H9 (cell line): ENCODE measurements at regions not wholly inside any gene's neighbourhood (a gene's known extent, or its start where the extent isn't known, plus 50 kb on each side); places are given as distances from the start of the nearest gene placed in this dataset.

Experiments used
- DNase-seq: peaks from one replicate; pipeline ENCODE4 v3.0.0-alpha.2; 2017
- H2AFZ ChIP-seq: one replicate; pipeline ENCODE4 v1.6.1; 2013; ENCODE audit warnings: mild to moderate bottlenecking, low read length, control low read depth, moderate library complexity
- H2AK5ac ChIP-seq: 2 replicates; pipeline ENCODE4 v1.6.1; 2013; ENCODE audit warnings: low read length, control low read depth, mixed read lengths; ENCODE audit not compliant: insufficient read length
- H2BK120ac ChIP-seq: one replicate; pipeline ENCODE4 v1.6.1; 2013; ENCODE audit warnings: low read depth, mild to moderate bottlenecking, low read length, control low read depth, inconsistent platforms; ENCODE audit not compliant: poor library complexity, severe bottlenecking
- H2BK12ac ChIP-seq: 2 replicates; pipeline ENCODE4 v1.6.1; 2013; ENCODE audit warnings: low read length, control low read depth, mixed read lengths, low read depth; ENCODE audit not compliant: insufficient read length
- H2BK15ac ChIP-seq: 2 replicates; pipeline ENCODE4 v1.6.1; 2013; ENCODE audit warnings: low read depth, low read length, control low read depth
- H2BK20ac ChIP-seq: one replicate; pipeline ENCODE4 v1.6.1; 2013; ENCODE audit warnings: low read depth, mild to moderate bottlenecking, low read length, control low read depth, inconsistent platforms; ENCODE audit not compliant: poor library complexity, severe bottlenecking
- H2BK5ac ChIP-seq: 2 replicates; pipeline ENCODE4 v1.6.1; 2013; ENCODE audit warnings: low read length, control low read depth, mixed read lengths; ENCODE audit not compliant: insufficient read length
- H3K14ac ChIP-seq: 2 replicates; pipeline ENCODE4 v1.6.1; 2013; ENCODE audit warnings: low read length, control low read depth; ENCODE audit not compliant: insufficient read depth
- H3K18ac ChIP-seq: 2 replicates; pipeline ENCODE4 v1.6.1; 2013; ENCODE audit warnings: low read depth, mild to moderate bottlenecking, mixed read lengths, low read length, control low read depth; ENCODE audit not compliant: insufficient read length
- H3K23ac ChIP-seq: 2 replicates; pipeline ENCODE4 v1.6.1; 2013; ENCODE audit warnings: low read length, control low read depth, mixed read lengths, low read depth; ENCODE audit not compliant: insufficient read length
- H3K23me2 ChIP-seq: 2 replicates; pipeline ENCODE4 v1.6.1; 2013; ENCODE audit warnings: low read depth, mild to moderate bottlenecking, mixed read lengths, low read length, control low read depth; ENCODE audit not compliant: insufficient read length, poor library complexity, severe bottlenecking
- H3K27ac ChIP-seq: 2 replicates; pipeline ENCODE4 v1.5.1; 2013; ENCODE audit warnings: low read length, control low read depth, mixed read lengths, low read depth; ENCODE audit not compliant: insufficient read length
- H3K27me3 ChIP-seq: 2 replicates; pipeline ENCODE4 v1.6.1; 2013; ENCODE audit warnings: low read length, control low read depth, inconsistent platforms; ENCODE audit not compliant: insufficient read depth
- H3K4ac ChIP-seq: 2 replicates; pipeline ENCODE4 v1.6.1; 2013; ENCODE audit warnings: low read depth, mild to moderate bottlenecking, control low read depth, inconsistent platforms, low read length, moderate library complexity
- H3K4me1 ChIP-seq: 2 replicates; pipeline ENCODE4 v1.6.1; 2013; ENCODE audit warnings: low read length, control low read depth, inconsistent platforms; ENCODE audit not compliant: insufficient read depth
- H3K4me2 ChIP-seq: 2 replicates; pipeline ENCODE4 v1.6.1; 2013; ENCODE audit warnings: low read length, control low read depth, mixed read lengths; ENCODE audit not compliant: insufficient read length, insufficient read depth
- H3K56ac ChIP-seq: 2 replicates; pipeline ENCODE4 v1.6.1; 2013; ENCODE audit warnings: low read depth, mild to moderate bottlenecking, mixed read lengths, low read length, control low read depth; ENCODE audit not compliant: insufficient read length
- H3K79me1 ChIP-seq: 2 replicates; pipeline ENCODE4 v1.6.1; 2013; ENCODE audit warnings: low read depth, mild to moderate bottlenecking, moderate library complexity, low read length, control low read depth, inconsistent platforms; ENCODE audit not compliant: insufficient read depth, poor library complexity, severe bottlenecking
- H3K79me2 ChIP-seq: 2 replicates; pipeline ENCODE4 v1.6.1; 2013; ENCODE audit warnings: low read length, control low read depth, inconsistent platforms; ENCODE audit not compliant: insufficient read depth
- H3K9ac ChIP-seq: 2 replicates; pipeline ENCODE4 v1.6.1; 2013; ENCODE audit warnings: low read length, control low read depth, mixed read lengths; ENCODE audit not compliant: insufficient read length; ENCODE audit errors: extremely low read depth
- H3K9me3 ChIP-seq: one replicate; pipeline ENCODE4 v1.6.1; 2013; ENCODE audit warnings: low read depth, low read length, inconsistent platforms; ENCODE audit not compliant: control insufficient read depth
- H3T11ph ChIP-seq: one replicate; pipeline ENCODE4 v1.6.1; 2013; ENCODE audit warnings: mild to moderate bottlenecking, low read length, control low read depth, inconsistent platforms
- H4K20me1 ChIP-seq: one replicate; pipeline ENCODE4 v1.6.1; 2013; ENCODE audit not compliant: control insufficient read depth, insufficient read length, insufficient read depth
- H4K5ac ChIP-seq: 2 replicates; pipeline ENCODE4 v1.6.1; 2013; ENCODE audit warnings: low read depth, mild to moderate bottlenecking, mixed read lengths, low read length, control low read depth; ENCODE audit not compliant: insufficient read length
- H4K8ac ChIP-seq: replicated peaks from 2 replicates; pipeline ENCODE4 v1.6.1; 2013; ENCODE audit warnings: low read length, control low read depth, mixed read lengths, low read depth; ENCODE audit not compliant: insufficient read length
- H4K91ac ChIP-seq: 2 replicates; pipeline ENCODE4 v1.6.1; 2013; ENCODE audit warnings: low read depth, mild to moderate bottlenecking, moderate library complexity, mixed read lengths, low read length, control low read depth; ENCODE audit not compliant: insufficient read length
- H3K27ac Mint-ChIP-seq, 3 experiments: 2 replicates in 2 of 3; 3 replicates in 1 of 3; pipeline ENCODE4 v1.8.0; 2020 to 2021; ENCODE audit warnings: mixed read lengths in 3 of 3, mild to moderate bottlenecking in 1 of 3, moderate library complexity in 1 of 3
- H3K27me3 Mint-ChIP-seq: 2 replicates; pipeline ENCODE4 v1.8.0; 2021; ENCODE audit warnings: low read depth, mild to moderate bottlenecking, moderate library complexity, mixed read lengths
- H3K36me3 Mint-ChIP-seq, 3 experiments: 2 replicates in 2 of 3; 3 replicates in 1 of 3; pipeline ENCODE4 v1.8.0; 2020 to 2021; ENCODE audit warnings: low read depth in 3 of 3, mixed read lengths in 3 of 3; ENCODE audit not compliant: insufficient read depth in 1 of 3
- H3K4me1 Mint-ChIP-seq, 2 experiments: 2 replicates each; pipeline ENCODE4 v1.8.0; 2020; ENCODE audit warnings: mixed read lengths in 2 of 2
- H3K4me3 Mint-ChIP-seq, 2 experiments: 2 replicates in 1 of 2; 3 replicates in 1 of 2; pipeline ENCODE4 v1.8.0; 2020 to 2021; ENCODE audit warnings: mild to moderate bottlenecking in 2 of 2, mixed read lengths in 2 of 2, moderate library complexity in 1 of 2
- H3K9me3 Mint-ChIP-seq, 2 experiments: 2 replicates in 1 of 2; 3 replicates in 1 of 2; pipeline ENCODE4 v1.8.0; 2020; ENCODE audit warnings: mild to moderate bottlenecking in 2 of 2, mixed read lengths in 2 of 2, moderate library complexity in 1 of 2
- WGBS: extraction: QIAGEN DNeasy Blood & Tissue Kit; methylation state at CpG from one replicate; pipeline ENCODE4 v1.1.7; 2013; ENCODE audit warnings: missing lambda C conversion rate, low lambda C conversion rate, mixed read lengths; ENCODE audit not compliant: insufficient read length; ENCODE audit errors: extremely low coverage; 5-methylcytosine and 5-hydroxymethylcytosine counted together
- TF ChIP-seq, protein P1 (sequence below): fragments of 200-600 bp; sonication (generic); conservative IDR thresholded peaks from 3 replicates; pipeline ENCODE4 v1.8.0; 2021; ENCODE audit warnings: antibody characterized with exemption, mild to moderate bottlenecking

DNA sequence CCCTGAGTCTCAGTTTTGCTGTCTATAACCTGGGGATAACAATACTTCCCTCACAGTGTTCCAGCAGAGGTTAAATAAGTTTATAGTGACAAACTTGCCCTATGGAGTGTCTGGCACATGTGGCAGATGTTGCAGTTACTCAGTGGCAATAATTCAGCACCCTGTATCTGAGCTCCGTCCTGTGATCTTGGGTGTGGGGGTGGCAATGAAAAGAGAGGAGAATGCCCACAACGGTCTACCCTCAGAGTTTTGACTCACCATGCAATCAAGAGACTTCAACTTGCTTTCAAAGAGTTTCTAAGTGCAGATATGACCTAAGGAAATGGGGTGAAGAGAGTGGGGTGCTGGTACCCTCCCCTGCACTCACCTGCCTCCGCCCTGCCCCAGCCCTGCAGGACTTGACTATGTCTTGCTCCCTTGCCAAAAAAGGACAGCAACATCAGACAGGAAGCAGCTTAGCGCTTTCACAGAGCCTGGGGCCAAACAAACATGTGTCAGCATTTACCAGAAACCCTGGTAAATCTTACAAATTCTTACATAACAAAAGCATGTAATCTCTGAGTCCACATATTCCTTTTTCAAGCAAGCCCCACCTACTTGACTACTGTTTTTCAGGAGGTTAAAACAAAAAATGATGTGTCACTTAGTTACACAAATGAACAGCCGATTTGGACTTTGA, 185.1 kb upstream of the CAMK1G start:
- TF ChIP-seq, protein P1, sequence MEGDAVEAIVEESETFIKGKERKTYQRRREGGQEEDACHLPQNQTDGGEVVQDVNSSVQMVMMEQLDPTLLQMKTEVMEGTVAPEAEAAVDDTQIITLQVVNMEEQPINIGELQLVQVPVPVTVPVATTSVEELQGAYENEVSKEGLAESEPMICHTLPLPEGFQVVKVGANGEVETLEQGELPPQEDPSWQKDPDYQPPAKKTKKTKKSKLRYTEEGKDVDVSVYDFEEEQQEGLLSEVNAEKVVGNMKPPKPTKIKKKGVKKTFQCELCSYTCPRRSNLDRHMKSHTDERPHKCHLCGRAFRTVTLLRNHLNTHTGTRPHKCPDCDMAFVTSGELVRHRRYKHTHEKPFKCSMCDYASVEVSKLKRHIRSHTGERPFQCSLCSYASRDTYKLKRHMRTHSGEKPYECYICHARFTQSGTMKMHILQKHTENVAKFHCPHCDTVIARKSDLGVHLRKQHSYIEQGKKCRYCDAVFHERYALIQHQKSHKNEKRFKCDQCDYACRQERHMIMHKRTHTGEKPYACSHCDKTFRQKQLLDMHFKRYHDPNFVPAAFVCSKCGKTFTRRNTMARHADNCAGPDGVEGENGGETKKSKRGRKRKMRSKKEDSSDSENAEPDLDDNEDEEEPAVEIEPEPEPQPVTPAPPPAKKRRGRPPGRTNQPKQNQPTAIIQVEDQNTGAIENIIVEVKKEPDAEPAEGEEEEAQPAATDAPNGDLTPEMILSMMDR: no peak
- Mint-ChIP-seq H3K4me3 (no peak overlapping the region), H3K36me3 (no peaks in the 10 kb centered on the region), H3K27ac (peak overlapping the region in 2 of 3 experiments; percentile 4 to 39; a peak in 4 of 7 replicates), H3K9me3 (no peaks in the 10 kb centered on the region), H3K4me1 (peaks cover 34 to 51% of the 10 kb centered on the region in 2 experiments), H3K27me3 (no peaks in the 10 kb centered on the region)
- Histone ChIP-seq H2BK120ac (no peak overlapping the region), H3K18ac (no peak overlapping the region), H2BK20ac (no peak overlapping the region), H4K8ac (no peak overlapping the region), H2BK5ac (no peak overlapping the region), H2BK15ac (no peak overlapping the region), H3K79me1 (no peaks in the 10 kb centered on the region), H2AK5ac (no peak overlapping the region), H4K5ac (no peak overlapping the region), H4K20me1 (no peaks in the 10 kb centered on the region), H3K23me2 (no peaks in the 10 kb centered on the region), H3K4me2 (no peak overlapping the region), H2BK12ac (no peak overlapping the region), H3K79me2 (no peaks in the 10 kb centered on the region), H4K91ac (no peak overlapping the region), H3K56ac (no peak overlapping the region), H3K9me3 (no peaks in the 10 kb centered on the region), H2AFZ (no peak overlapping the region), H3T11ph (no peak overlapping the region), H3K4ac (no peak overlapping the region), H3K27me3 (no peaks in the 10 kb centered on the region), H3K14ac (no peak overlapping the region), H3K27ac (no peak overlapping the region), H3K4me1 (peaks cover 5% of the 10 kb centered on the region), H3K23ac (no peak overlapping the region), H3K9ac (no peak overlapping the region)
- no CpG with 5 or more reads among the region's 5 CpGs for WGBS
- peak; percentile 52 for DNase-seq
